GM21526 (cell line): ENCODE measurements at regions not wholly inside any gene's neighbourhood (a gene's known extent, or its start where the extent isn't known, plus 50 kb on each side); places are given as distances from the start of the nearest gene placed in this dataset.
"Not testable (repeated sequence)": the region's sequence is repeated elsewhere in the genome, so short reads cannot be mapped to it uniquely, and the experiment has no call there.

ENCODE experiments used
- ATAC-seq: cut with Tn5 transposase; IDR thresholded peaks from one replicate; pipeline ENCODE4 v1.9.1; 2021; ENCODE audit warnings: moderate library complexity; ENCODE audit not compliant: unreplicated experiment, low FRiP score

- no peak for ATAC-seq
Observed at GRCh38 chr1:99361406-99361805, 97.1 kb downstream of the PLPPR4 start.

- no peak for ATAC-seq
Observed at GRCh38 chr1:99363531-99363930, 99.2 kb downstream of the PLPPR4 start.

GRCh38 chr1:99365141-99365540 is 100.8 kb downstream of the PLPPR4 start:
- no peak for ATAC-seq

GRCh38 chr1:99365545-99365944 is 101.3 kb downstream of the PLPPR4 start:
- ATAC-seq, result no peak

- ATAC-seq, result no peak
Observed at GRCh38 chr1:99369154-99369553, 104.9 kb downstream of the PLPPR4 start.

GRCh38 chr1:99370476-99370875 is 106.2 kb downstream of the PLPPR4 start:
- no peak for ATAC-seq

- no peak for ATAC-seq
Observed at GRCh38 chr1:99371413-99371812, 107.1 kb downstream of the PLPPR4 start.

GRCh38 chr1:99374109-99374508 is 109.8 kb downstream of the PLPPR4 start:
- ATAC-seq, result no peak

GRCh38 chr1:99374693-99375092 is 110.4 kb downstream of the PLPPR4 start:
- ATAC-seq, result not testable (repeated sequence)

- no peak for ATAC-seq
Observed at GRCh38 chr1:99384021-99384420, 119.7 kb downstream of the PLPPR4 start.

GRCh38 chr1:99385852-99386251 is 121.6 kb downstream of the PLPPR4 start:
- no peak for ATAC-seq

- ATAC-seq, result no peak
Observed at GRCh38 chr1:99396389-99396788, 132.1 kb downstream of the PLPPR4 start.

GRCh38 chr1:99397029-99397428 is 132.7 kb downstream of the PLPPR4 start:
- no peak for ATAC-seq

- ATAC-seq, result no peak
Observed at GRCh38 chr1:99397863-99398262, 133.6 kb downstream of the PLPPR4 start.

- ATAC-seq, result not testable (repeated sequence)
Observed at GRCh38 chr1:99401556-99401955, 137.3 kb downstream of the PLPPR4 start.

- not testable (repeated sequence) for ATAC-seq
Observed at GRCh38 chr1:99404399-99404798, 140.1 kb downstream of the PLPPR4 start.

GRCh38 chr1:99405325-99405724 is 141.0 kb downstream of the PLPPR4 start:
- ATAC-seq, result not testable (repeated sequence)

- ATAC-seq, result no peak
Observed at GRCh38 chr1:99407018-99407417, 142.7 kb downstream of the PLPPR4 start.

GRCh38 chr1:99424087-99424486 is 159.8 kb downstream of the PLPPR4 start:
- ATAC-seq, result no peak

- ATAC-seq, result no peak
Observed at GRCh38 chr1:99429754-99430153, 165.5 kb downstream of the PLPPR4 start.

- no peak for ATAC-seq
Observed at GRCh38 chr1:99438656-99439230, 174.5 kb downstream of the PLPPR4 start.

GRCh38 chr1:99439433-99440075 is 175.3 kb downstream of the PLPPR4 start:
- ATAC-seq, result no peak
